ENCODE measurements at regions not wholly inside any gene's neighbourhood (a gene's known extent, or its start where the extent isn't known, plus 50 kb on each side); places are given as distances from the start of the nearest gene placed in this dataset.

DNA sequence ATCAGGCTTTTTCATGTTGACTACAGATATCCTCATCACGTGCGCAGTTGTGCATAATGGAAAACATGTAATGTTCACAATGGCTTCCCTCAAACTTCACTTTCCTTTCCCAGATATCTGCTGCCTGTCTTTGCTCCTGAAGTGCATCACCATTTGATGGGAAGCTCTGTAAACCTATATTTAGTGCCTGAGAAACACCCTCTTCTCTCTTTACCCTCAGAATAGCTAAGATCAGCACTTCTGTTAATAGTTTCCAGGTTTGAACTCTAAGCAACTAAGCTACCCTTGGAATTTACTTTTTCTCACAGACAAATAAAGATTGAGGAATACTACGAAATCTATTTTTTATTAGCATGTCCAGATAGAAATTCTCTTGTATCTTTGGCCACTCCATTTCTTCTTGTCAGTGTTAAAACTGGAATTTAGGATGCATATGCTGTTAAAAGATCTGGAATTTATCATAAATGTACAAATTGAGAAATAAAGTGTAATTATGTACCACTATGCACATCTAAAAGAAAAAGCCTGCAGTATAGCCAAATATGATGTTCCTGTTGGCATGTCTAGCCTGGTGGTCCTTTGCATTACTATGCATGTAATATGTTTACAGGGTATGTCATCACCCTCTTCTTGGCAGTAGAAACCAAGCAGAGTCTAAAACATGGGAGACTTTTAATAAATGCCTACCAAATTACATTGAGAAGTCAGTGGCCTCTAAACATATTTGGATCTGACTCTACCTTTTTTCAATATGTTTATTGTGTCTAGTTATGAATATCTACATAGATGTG lies 278.7 kb downstream of the FIGN start:
- TF ChIP-seq, protein P1, sequence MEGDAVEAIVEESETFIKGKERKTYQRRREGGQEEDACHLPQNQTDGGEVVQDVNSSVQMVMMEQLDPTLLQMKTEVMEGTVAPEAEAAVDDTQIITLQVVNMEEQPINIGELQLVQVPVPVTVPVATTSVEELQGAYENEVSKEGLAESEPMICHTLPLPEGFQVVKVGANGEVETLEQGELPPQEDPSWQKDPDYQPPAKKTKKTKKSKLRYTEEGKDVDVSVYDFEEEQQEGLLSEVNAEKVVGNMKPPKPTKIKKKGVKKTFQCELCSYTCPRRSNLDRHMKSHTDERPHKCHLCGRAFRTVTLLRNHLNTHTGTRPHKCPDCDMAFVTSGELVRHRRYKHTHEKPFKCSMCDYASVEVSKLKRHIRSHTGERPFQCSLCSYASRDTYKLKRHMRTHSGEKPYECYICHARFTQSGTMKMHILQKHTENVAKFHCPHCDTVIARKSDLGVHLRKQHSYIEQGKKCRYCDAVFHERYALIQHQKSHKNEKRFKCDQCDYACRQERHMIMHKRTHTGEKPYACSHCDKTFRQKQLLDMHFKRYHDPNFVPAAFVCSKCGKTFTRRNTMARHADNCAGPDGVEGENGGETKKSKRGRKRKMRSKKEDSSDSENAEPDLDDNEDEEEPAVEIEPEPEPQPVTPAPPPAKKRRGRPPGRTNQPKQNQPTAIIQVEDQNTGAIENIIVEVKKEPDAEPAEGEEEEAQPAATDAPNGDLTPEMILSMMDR (IDR thresholded peaks at IDR 0.05) = no peak
- no peak for TF ChIP-seq POLR2A (IDR thresholded peaks at IDR 0.05)
